ENCODE measurements at regions not wholly inside any gene's neighbourhood (a gene's known extent, or its start where the extent isn't known, plus 50 kb on each side); places are given as distances from the start of the nearest gene placed in this dataset.

- Histone ChIP-seq H3K36me3 (ENCODE audit: control insufficient read depth in 1 of 2, insufficient read depth in 2 of 2, low read length in 2 of 2) (no peaks in the 10 kb centered on the region), H3K18ac (ENCODE audit: low read length) (no peak overlapping the region), H4K8ac (ENCODE audit: low read depth, low read length) (no peak overlapping the region), H2AK5ac (ENCODE audit: low read length) (no peak overlapping the region), H3K14ac (ENCODE audit: low read length) (no peak overlapping the region), H3K4ac (ENCODE audit: low read depth, low read length) (no peak overlapping the region), H2BK120ac (ENCODE audit: insufficient read depth, low read length, poor library complexity) (no peak overlapping the region), H3K4me3 (ENCODE audit: low read depth, low read length) (no peak overlapping the region), H4K12ac (ENCODE audit: low read depth, low read length) (no peak overlapping the region), H3K4me1 (ENCODE audit: control insufficient read depth in 1 of 2, insufficient read depth in 2 of 2, low read length in 2 of 2) (no peaks in the 10 kb centered on the region), H4K91ac (ENCODE audit: low read depth, low read length) (no peak overlapping the region), H3K79me1 (ENCODE audit: low read length) (no peaks in the 10 kb centered on the region), H3K4me2 (ENCODE audit: low read length) (no peak overlapping the region), H3K27me3 (ENCODE audit: insufficient read depth, low read length) (no peaks in the 10 kb centered on the region), H3K9me3 (ENCODE audit: insufficient read depth, low read depth, low read length) (no peaks in the 10 kb centered on the region), H2AFZ (ENCODE audit: insufficient read depth, low read length, poor library complexity) (no peak overlapping the region), H2BK12ac (ENCODE audit: low read length) (no peak overlapping the region), H3K9ac (ENCODE audit: low read length) (no peak overlapping the region), H3K27ac (ENCODE audit: low read depth, low read length) (no peak overlapping the region), H3K79me2 (ENCODE audit: control insufficient read depth, insufficient read depth, low read length, poor library complexity) (no peaks in the 10 kb centered on the region), H2BK5ac (ENCODE audit: low read depth, low read length, poor library complexity) (no peak overlapping the region), H3K23ac (ENCODE audit: low read length) (no peak overlapping the region)
- WGBS (ENCODE audit: extremely low coverage, insufficient coverage, insufficient read length): no CpG with 5 or more reads among the region's 5 CpGs
- DNase-seq: no peak
These were observed 118.0 kb downstream of the OTUD1 start for GRCh38 chr10:23556727-23557440.

DNA sequence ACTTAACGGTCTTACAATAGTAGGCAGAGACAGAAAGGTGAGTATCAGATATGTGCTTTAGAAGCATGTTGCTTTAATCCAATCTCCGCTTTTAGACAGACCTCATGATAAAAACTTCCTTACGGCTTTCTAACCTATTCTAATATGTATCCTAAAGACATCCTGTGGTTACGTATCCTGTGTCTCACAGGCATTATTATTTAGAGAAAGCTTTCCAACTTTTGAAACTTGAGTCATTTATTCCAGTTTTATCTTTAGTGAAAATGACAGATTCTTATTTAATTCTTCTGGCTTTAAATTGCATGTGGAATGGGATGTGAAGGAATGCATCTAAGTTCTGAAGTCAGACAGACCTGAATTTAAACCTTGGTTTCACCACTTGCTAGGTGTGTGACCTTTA, 118.9 kb downstream of the OTUD1 start:
- H3K9ac ChIP-seq (ENCODE audit: low read length): no peak overlapping the region
- no peaks in the 10 kb centered on the region for H3K79me2 ChIP-seq (ENCODE audit: control insufficient read depth, insufficient read depth, low read length, poor library complexity)
- no peaks in the 10 kb centered on the region for H3K36me3 ChIP-seq (ENCODE audit: control insufficient read depth in 1 of 2, insufficient read depth in 2 of 2, low read length in 2 of 2)
- no peak overlapping the region for H4K8ac ChIP-seq (ENCODE audit: low read depth, low read length)
- H3K4me3 ChIP-seq (ENCODE audit: low read depth, low read length): no peak overlapping the region
- H2BK12ac ChIP-seq (ENCODE audit: low read length): no peak overlapping the region
- H3K23ac ChIP-seq (ENCODE audit: low read length): no peak overlapping the region
- no CpG with 5 or more reads among the region's 4 CpGs for WGBS (ENCODE audit: extremely low coverage, insufficient coverage, insufficient read length)
- H3K27me3 ChIP-seq (ENCODE audit: insufficient read depth, low read length): no peaks in the 10 kb centered on the region
- H2AK5ac ChIP-seq (ENCODE audit: low read length): no peak overlapping the region
- H3K27ac ChIP-seq (ENCODE audit: low read depth, low read length): no peak overlapping the region
- no peak overlapping the region for H3K4ac ChIP-seq (ENCODE audit: low read depth, low read length)
- no peak overlapping the region for H3K18ac ChIP-seq (ENCODE audit: low read length)
- H3K4me1 ChIP-seq (ENCODE audit: control insufficient read depth in 1 of 2, insufficient read depth in 2 of 2, low read length in 2 of 2): no peaks in the 10 kb centered on the region
- no peaks in the 10 kb centered on the region for H3K79me1 ChIP-seq (ENCODE audit: low read length)
- H3K9me3 ChIP-seq (ENCODE audit: insufficient read depth, low read depth, low read length): peaks cover 2% of the 10 kb centered on the region
- no peak overlapping the region for H4K12ac ChIP-seq (ENCODE audit: low read depth, low read length)
- no peak overlapping the region for H3K4me2 ChIP-seq (ENCODE audit: low read length)
- H2BK120ac ChIP-seq (ENCODE audit: insufficient read depth, low read length, poor library complexity): no peak overlapping the region
- no peak overlapping the region for H4K91ac ChIP-seq (ENCODE audit: low read depth, low read length)
- no peak overlapping the region for H2BK5ac ChIP-seq (ENCODE audit: low read depth, low read length, poor library complexity)
- no peak overlapping the region for H3K14ac ChIP-seq (ENCODE audit: low read length)
- H2AFZ ChIP-seq (ENCODE audit: insufficient read depth, low read length, poor library complexity): no peak overlapping the region
- no peak for DNase-seq

- H2BK5ac ChIP-seq (ENCODE audit: low read depth, low read length, poor library complexity): no peak overlapping the region
- no peaks in the 10 kb centered on the region for H3K4me1 ChIP-seq (ENCODE audit: control insufficient read depth in 1 of 2, insufficient read depth in 2 of 2, low read length in 2 of 2)
- no peaks in the 10 kb centered on the region for H3K36me3 ChIP-seq (ENCODE audit: control insufficient read depth in 1 of 2, insufficient read depth in 2 of 2, low read length in 2 of 2)
- no peak overlapping the region for H3K23ac ChIP-seq (ENCODE audit: low read length)
- no peak overlapping the region for H3K14ac ChIP-seq (ENCODE audit: low read length)
- H3K18ac ChIP-seq (ENCODE audit: low read length): no peak overlapping the region
- H2BK120ac ChIP-seq (ENCODE audit: insufficient read depth, low read length, poor library complexity): no peak overlapping the region
- H2BK12ac ChIP-seq (ENCODE audit: low read length): no peak overlapping the region
- no peak overlapping the region for H4K12ac ChIP-seq (ENCODE audit: low read depth, low read length)
- H3K4me3 ChIP-seq (ENCODE audit: low read depth, low read length): no peak overlapping the region
- no peak for DNase-seq
- H3K9me3 ChIP-seq (ENCODE audit: insufficient read depth, low read depth, low read length): peaks cover 2% of the 10 kb centered on the region
- no peaks in the 10 kb centered on the region for H3K27me3 ChIP-seq (ENCODE audit: insufficient read depth, low read length)
- H4K91ac ChIP-seq (ENCODE audit: low read depth, low read length): no peak overlapping the region
- H3K79me1 ChIP-seq (ENCODE audit: low read length): no peaks in the 10 kb centered on the region
- H3K27ac ChIP-seq (ENCODE audit: low read depth, low read length): no peak overlapping the region
- H3K4ac ChIP-seq (ENCODE audit: low read depth, low read length): no peak overlapping the region
- H2AK5ac ChIP-seq (ENCODE audit: low read length): no peak overlapping the region
- no peak overlapping the region for H2AFZ ChIP-seq (ENCODE audit: insufficient read depth, low read length, poor library complexity)
- H3K4me2 ChIP-seq (ENCODE audit: low read length): no peak overlapping the region
- no peaks in the 10 kb centered on the region for H3K79me2 ChIP-seq (ENCODE audit: control insufficient read depth, insufficient read depth, low read length, poor library complexity)
- H4K8ac ChIP-seq (ENCODE audit: low read depth, low read length): no peak overlapping the region
- WGBS (ENCODE audit: extremely low coverage, insufficient coverage, insufficient read length): no CpG with 5 or more reads among the region's 6 CpGs
- H3K9ac ChIP-seq (ENCODE audit: low read length): no peak overlapping the region
These were observed 119.5 kb downstream of the OTUD1 start for GRCh38 chr10:23558361-23558799.

GRCh38 chr10:23568996-23569395, 130.1 kb downstream of the OTUD1 start:
- DNase-seq: no peak
- Histone ChIP-seq H3K9me3 (ENCODE audit: insufficient read depth, low read depth, low read length) (no peaks in the 10 kb centered on the region), H3K79me1 (ENCODE audit: low read length) (no peaks in the 10 kb centered on the region), H3K4me2 (ENCODE audit: low read length) (no peak overlapping the region), H3K27me3 (ENCODE audit: insufficient read depth, low read length) (no peaks in the 10 kb centered on the region), H2AK5ac (ENCODE audit: low read length) (no peak overlapping the region), H3K9ac (ENCODE audit: low read length) (no peak overlapping the region), H3K14ac (ENCODE audit: low read length) (no peak overlapping the region), H3K4me1 (ENCODE audit: control insufficient read depth in 1 of 2, insufficient read depth in 2 of 2, low read length in 2 of 2) (no peaks in the 10 kb centered on the region), H3K18ac (ENCODE audit: low read length) (no peak overlapping the region), H3K36me3 (ENCODE audit: control insufficient read depth in 1 of 2, insufficient read depth in 2 of 2, low read length in 2 of 2) (no peaks in the 10 kb centered on the region), H3K79me2 (ENCODE audit: control insufficient read depth, insufficient read depth, low read length, poor library complexity) (no peaks in the 10 kb centered on the region), H3K27ac (ENCODE audit: low read depth, low read length) (no peak overlapping the region), H4K8ac (ENCODE audit: low read depth, low read length) (no peak overlapping the region), H2BK120ac (ENCODE audit: insufficient read depth, low read length, poor library complexity) (no peak overlapping the region), H4K91ac (ENCODE audit: low read depth, low read length) (no peak overlapping the region), H2BK12ac (ENCODE audit: low read length) (no peak overlapping the region), H2AFZ (ENCODE audit: insufficient read depth, low read length, poor library complexity) (no peak overlapping the region), H3K23ac (ENCODE audit: low read length) (no peak overlapping the region), H3K4ac (ENCODE audit: low read depth, low read length) (no peak overlapping the region), H3K4me3 (ENCODE audit: low read depth, low read length) (no peak overlapping the region), H4K12ac (ENCODE audit: low read depth, low read length) (no peak overlapping the region), H2BK5ac (ENCODE audit: low read depth, low read length, poor library complexity) (no peak overlapping the region)
- no CpG with 5 or more reads among the region's 3 CpGs for WGBS (ENCODE audit: extremely low coverage, insufficient coverage, insufficient read length)

Measured in trophoblast cell (in vitro differentiated cells and primary cell).